PFSK-1 (cell line): ENCODE measurements at regions not wholly inside any gene's neighbourhood (a gene's known extent, or its start where the extent isn't known, plus 50 kb on each side); places are given as distances from the start of the nearest gene placed in this dataset.

ENCODE experiments used
- FOXP2 ChIP-seq: optimal IDR thresholded peaks from 2 replicates; pipeline ENCODE3; 2011; ENCODE audit warnings: borderline replicate concordance, control low read depth, inconsistent platforms; ENCODE audit not compliant: insufficient read depth; ENCODE audit errors: extremely low read length, extremely low read depth
- POLR2AphosphoS5 ChIP-seq: IDR thresholded peaks from 2 replicates; pipeline ENCODE4 v1.6.1; 2012; ENCODE audit warnings: low read depth, mild to moderate bottlenecking, control low read depth, low read length, moderate library complexity
- REST ChIP-seq, 2 experiments: IDR thresholded peaks; 2 replicates each; pipeline versions ENCODE4 v1.6.1 to v1.8.0; 2011 to 2012; ENCODE audit warnings: low read depth in 2 of 2, low read length in 2 of 2, control low read depth in 1 of 2, inconsistent platforms in 1 of 2, mild to moderate bottlenecking in 1 of 2, moderate library complexity in 1 of 2; ENCODE audit not compliant: insufficient read depth in 1 of 2
- SIN3A ChIP-seq: IDR thresholded peaks from 2 replicates; pipeline ENCODE4 v1.6.1; 2012; ENCODE audit warnings: mild to moderate bottlenecking, low read length, moderate library complexity, borderline replicate concordance; ENCODE audit not compliant: insufficient read depth
- TAF1 ChIP-seq: IDR thresholded peaks from 2 replicates; pipeline ENCODE4 v1.6.1; 2012; ENCODE audit warnings: low read length, control low read depth, borderline replicate concordance; ENCODE audit not compliant: insufficient read depth

GRCh38 chr9:32260151-32260862, 124.1 kb upstream of the ACO1 start:
- TF ChIP-seq FOXP2, result no peak
- no peak for TF ChIP-seq REST (IDR thresholded peaks at IDR 0.05; ENCODE audit: insufficient read depth in 1 of 2, low read depth in 2 of 2, low read length in 2 of 2)
- TF ChIP-seq SIN3A, result no peak
- no peak for TF ChIP-seq TAF1
- TF ChIP-seq POLR2AphosphoS5, result no peak

GRCh38 chr9:32264170-32264864, 120.1 kb upstream of the ACO1 start:
- TF ChIP-seq TAF1 (no peak), SIN3A (no peak), POLR2AphosphoS5 (no peak)

GRCh38 chr9:32265037-32265436, 119.4 kb upstream of the ACO1 start:
- no peak for TF ChIP-seq REST (IDR thresholded peaks at IDR 0.05; ENCODE audit: insufficient read depth in 1 of 2, low read depth in 2 of 2, low read length in 2 of 2)
- TF ChIP-seq POLR2AphosphoS5, result no peak
- TF ChIP-seq TAF1, result no peak
- no peak for TF ChIP-seq SIN3A
- no peak for TF ChIP-seq FOXP2

- TF ChIP-seq SIN3A (no peak), REST (IDR thresholded peaks at IDR 0.05; ENCODE audit: insufficient read depth in 1 of 2, low read depth in 2 of 2, low read length in 2 of 2) (peak in 1 of 2 experiments; percentile 81; a peak in 2 of 4 replicates), POLR2AphosphoS5 (no peak), TAF1 (no peak), FOXP2 (no peak)
Observed at GRCh38 chr9:32278991-32279390, 105.5 kb upstream of the ACO1 start.

GRCh38 chr9:32289756-32290155, 94.7 kb upstream of the ACO1 start:
- TF ChIP-seq SIN3A (no peak), POLR2AphosphoS5 (no peak), REST (IDR thresholded peaks at IDR 0.05; ENCODE audit: insufficient read depth in 1 of 2, low read depth in 2 of 2, low read length in 2 of 2) (no peak), TAF1 (no peak), FOXP2 (no peak)
